NCI-H2107 treated with DMSO at 0.1 percent for 48 hours (cell line): ENCODE measurements at regions not wholly inside any gene's neighbourhood (a gene's known extent, or its start where the extent isn't known, plus 50 kb on each side); places are given as distances from the start of the nearest gene placed in this dataset.

ENCODE experiments used
- DNase-seq: peaks from one replicate; lab custom pipeline; 2025; ENCODE audit not compliant: unreplicated experiment; lab: John Stamatoyannopoulos, UW

DNA sequence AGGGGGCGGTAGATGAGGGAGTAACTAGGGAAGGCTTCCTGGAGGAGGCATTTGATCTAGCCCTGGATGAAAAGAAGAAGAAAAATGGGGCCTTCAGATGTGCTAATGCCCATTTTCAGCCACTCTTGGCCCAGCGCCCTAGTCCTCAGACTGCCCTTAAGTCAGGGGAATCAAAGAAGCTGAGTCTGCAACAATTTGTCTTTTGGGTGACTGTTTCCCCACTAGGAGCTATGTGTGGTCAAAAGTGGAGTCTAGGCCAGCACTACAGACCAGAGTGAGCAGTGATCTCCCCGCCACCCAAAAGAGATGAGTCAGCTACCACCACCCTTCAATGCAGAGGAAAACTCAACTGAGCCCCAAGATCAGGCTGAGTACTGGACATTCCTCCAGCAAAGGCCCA, 542.1 kb downstream of the BNC2 start:
- DNase-seq = no peak

DNA sequence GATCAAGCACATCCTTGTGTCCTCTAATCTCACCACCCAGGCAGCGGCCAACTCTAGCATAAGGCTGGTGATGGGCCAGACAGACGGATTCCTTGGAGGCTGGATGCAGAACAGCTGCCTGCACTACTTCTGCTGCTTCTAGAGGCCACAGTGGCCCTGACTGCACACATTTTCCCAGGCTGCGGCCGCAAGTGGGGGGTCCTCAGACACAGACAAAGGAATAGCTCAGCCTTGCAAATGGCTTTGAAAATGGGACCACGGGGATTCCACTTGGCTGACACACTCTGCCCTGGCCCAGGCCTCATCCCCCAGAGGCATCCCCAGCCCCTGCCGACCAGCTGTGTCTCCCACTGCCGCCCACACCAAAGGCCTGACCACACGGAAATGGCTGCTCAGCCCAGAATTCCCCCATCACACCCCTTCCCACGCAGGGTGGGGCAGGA, 540.8 kb downstream of the BNC2 start:
- DNase-seq = no peak

DNA sequence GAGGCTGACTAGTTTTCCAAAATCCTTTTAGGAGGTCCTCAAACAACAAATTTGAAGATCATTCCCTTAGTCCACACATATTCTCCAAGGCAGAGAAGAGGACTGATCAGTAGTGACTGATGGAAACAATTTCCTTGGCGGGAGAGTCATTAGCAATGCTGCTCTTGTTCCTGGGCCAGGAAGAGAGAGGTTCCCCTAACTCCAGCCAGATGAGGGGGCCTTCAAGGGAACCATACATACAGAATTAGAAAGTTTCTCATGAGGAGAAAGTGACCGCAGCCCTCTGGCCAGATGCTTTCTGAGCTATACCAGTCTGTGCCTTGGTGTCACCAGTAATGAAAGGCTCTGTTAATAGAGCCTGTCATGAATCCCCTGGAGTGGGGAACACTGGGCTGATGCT, 539.4 kb downstream of the BNC2 start:
- no peak for DNase-seq

DNA sequence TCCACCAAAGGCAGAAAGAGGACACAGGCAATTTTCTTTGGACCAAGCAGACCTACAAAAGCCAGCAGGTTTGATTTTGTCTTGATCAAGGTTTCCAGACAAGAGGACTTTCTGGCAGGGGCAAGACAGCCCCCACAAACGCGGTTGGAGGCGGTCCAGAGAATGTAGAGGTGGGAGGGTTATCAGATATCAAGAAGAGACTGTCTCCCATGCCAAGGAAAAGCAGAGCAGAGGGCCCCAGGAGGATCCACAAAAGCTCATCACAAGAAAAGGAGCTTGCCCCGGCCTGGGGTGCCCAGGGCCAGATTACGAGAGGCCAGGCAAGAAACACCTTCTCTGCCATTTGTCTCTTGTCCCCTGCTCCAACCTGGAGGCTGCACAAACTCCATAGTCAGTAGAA, 538.9 kb downstream of the BNC2 start:
- no peak for DNase-seq

DNA sequence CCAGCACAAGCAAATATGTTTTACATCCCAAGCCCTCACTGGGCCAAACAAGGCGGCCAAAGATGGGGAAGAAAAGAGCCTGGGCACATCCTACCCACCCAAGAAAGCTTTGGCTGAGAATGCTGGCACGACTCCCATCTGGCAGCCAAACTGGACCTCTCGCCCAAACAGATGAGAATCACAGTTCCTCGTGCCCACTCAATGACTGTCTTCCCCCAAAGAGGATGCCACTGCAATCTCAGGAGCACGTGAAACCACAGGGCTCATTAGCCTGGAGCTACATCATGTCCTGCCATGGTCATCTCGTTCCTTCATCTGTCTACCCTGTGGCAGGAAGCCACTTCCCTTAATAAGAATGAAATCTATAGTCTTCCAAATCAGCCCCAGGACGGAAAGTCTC, 536.8 kb downstream of the BNC2 start:
- no peak for DNase-seq

DNA sequence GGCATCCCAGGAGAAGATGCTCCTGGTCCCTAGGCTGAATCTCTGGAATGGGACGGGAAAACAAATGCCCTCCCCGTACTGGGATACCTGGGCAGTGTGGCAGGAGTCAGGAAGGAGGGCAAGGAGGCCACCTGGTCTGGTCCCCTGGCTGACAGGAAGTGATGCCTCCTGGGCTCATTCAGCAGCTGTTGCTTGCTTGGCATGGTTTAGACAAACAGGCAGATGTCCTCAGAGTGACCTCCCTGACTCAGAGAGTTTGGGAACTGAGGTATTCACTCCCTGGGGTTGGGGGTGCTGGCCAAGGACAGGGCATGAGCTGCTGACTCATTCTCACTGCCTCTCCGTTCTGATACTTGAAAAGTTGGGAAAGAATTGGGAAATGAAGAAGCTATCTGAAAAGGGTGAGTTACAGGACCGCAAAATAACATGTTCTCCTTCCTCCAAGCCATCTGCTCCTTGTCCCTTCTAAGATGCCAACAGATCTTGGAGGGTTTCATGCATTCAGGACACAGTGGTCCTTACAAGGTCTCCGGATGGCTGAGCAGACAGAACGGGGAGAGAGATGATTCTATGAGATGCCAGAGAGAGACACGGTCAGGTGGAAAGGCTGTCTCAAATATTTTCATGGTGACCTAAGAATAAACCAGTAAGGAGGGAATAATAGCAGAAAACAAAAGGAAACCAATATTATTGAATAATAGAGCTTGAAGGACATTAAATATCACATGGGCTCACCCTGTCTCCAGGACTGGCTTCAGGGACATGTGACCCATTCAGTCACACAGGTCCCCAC, 534.5 kb downstream of the BNC2 start:
- DNase-seq = no peak

DNA sequence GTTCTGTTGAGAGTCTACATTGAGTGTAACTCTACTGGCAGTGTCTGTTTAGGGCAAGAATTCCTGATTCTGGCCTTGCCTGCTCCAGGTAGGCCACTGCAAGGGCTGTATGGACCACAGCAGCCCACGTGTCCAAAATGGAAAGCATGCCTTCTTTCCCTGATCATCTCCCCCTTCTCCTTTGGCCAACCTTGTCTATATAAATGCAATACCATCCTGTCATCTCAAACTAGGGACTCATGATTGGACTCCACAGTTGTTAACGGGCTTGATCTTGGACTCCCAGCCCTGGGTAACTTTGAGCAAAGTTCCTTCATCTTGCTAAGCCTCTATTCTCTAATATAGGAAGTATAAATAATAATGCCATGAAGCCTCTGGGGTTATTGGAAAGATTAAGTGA, 533.6 kb downstream of the BNC2 start:
- no peak for DNase-seq

DNA sequence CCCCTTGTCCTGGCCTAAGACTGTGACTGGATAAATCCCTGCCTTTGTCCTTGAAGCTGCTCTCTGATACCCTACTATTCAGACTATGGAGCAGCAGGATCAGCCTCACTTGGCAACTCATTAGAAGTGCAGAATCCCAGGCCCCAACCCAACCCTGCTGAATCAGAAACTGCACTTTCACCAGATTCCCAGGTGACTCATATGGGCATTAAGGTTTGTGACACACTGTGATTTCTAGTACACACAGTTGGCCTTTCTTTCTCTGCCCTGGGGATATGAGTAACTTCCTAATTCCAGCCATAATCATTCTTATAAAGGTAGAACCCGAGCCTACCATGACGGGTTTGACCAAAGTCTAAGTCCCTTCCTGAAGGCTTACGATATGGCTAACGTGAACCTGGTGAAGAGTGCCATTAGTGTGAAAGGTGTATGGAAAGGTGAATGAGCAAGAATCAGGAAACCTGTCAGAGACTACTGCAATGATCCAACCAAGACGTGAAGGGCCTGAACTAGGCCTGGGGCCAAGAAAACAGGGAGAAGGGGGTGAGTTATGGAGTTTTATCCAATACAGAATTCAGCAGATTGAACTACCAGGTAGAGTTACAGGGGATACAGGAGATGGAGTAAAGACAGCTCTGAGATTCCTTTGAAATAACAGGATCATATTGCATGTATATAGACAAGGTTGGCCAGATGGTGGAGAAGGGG, 533.0 kb downstream of the BNC2 start:
- DNase-seq = no peak

DNA sequence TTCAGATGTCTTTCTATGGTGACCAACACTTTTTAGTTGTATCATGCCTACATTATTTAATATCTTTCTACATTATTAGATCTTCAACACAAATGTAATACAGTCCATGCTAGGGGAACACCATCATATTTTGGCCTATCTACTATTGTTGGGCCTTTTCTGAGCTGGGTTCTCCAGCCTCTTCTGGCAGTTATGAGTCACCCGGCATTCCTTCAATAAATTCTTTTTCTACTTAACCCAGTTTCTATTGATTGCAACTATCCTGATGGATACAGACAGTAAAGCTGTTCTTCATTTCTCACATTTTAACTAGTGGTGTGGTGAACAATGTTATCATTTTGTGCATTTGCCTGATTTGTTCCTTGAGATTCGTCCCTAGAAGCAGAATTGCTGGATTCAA, 529.3 kb downstream of the BNC2 start:
- no peak for DNase-seq

DNA sequence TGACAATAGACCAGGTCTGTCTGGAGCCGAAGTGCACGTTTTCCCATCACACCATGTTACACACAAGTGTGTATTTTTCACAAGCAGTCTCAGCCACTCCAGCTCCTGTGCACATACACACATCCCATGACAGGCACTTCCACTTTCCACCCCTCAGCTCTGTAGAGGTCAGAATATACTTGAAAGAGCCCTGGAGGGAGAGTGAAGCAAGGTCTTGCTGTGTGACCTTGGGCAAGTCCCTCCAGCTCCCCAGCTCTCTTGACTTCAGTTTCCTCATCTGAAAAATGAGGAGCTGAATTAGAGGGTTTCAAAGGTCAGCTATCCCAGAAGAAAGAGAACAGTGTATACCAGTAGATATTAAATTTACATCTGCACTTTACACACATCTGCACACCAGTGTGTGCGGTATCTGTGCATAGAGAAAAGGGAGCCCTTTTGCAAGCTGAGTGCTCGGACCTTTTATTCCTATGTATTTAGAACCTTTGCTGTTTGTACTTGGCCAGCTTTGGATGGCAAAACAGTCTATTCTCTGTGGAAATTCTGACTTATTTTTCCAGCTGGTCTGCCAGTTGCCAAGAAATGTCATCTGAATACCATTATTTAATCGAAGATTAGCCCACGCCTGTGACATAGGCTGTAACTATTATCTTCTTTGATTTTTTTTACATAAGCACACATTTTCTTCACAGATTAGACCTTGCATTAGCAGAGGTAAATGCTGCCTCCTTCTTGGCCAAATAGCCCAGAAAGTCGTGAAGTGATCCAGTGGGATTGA, 528.0 kb downstream of the BNC2 start:
- no peak for DNase-seq

DNA sequence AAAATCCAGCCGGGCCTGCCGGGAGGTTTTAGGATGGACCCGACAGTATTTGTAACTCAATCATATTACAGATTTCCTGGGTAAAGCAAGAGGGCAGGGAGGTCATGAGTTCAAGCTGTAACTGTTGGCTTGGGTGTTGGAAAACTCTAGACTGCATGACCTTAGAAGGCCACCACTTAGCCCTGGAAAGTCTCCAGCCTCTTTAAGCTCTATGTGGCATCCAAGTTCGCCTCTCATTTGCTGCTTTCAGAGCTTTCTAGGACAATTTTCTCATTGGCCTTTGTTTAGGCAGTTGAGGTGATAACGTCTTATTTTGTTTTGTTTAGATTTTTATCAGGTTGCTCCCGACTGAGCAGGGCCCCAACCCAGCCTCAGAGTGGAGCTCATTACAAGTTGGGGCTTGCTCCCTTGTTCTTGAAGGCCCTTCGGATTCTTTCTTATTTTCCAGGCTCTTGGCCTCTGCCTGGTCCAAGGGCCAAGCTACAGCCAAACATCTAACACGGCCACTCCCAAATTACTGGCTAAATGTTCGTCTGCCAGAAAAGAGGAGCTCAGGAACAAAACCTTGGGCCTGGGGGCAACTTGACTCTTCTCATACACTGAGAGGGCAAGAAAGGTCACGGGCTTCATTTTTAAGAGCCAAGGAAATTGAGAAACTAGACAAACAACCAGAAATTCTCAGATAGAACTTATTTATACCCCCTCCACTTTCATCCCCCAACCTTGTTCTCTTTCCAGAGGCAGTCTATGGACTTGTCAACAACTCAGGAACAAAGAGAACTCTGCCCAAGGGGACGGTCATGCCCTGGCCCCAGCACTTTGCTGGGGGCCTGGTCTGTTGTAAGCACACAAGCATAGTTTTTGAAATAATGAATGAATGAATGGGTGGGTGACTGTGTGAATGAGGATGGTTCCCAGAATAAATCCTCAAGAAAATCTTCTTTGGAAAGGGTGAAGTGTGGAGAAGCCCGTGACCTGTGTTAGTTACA, 526.9 kb downstream of the BNC2 start:
- DNase-seq = no peak

DNA sequence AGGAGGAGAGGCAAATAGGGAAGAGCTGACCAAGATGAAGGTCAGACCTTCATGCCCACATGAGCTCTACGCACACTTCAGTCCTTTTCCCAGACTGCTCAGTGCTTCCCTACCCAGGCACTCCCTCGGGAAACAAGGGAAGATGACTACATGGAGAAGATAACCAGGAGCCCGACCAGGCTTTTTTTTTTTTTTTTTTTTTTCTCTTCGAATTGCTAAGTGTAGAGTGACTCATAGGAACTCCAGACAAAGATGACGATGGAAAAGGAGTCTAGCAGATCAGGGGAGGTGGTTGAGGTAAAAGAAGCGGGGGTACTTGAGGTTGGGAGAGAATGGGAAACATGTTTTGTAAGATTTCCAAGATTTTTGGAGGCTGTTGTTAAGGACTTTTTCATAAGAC, 526.1 kb downstream of the BNC2 start:
- no peak for DNase-seq

DNA sequence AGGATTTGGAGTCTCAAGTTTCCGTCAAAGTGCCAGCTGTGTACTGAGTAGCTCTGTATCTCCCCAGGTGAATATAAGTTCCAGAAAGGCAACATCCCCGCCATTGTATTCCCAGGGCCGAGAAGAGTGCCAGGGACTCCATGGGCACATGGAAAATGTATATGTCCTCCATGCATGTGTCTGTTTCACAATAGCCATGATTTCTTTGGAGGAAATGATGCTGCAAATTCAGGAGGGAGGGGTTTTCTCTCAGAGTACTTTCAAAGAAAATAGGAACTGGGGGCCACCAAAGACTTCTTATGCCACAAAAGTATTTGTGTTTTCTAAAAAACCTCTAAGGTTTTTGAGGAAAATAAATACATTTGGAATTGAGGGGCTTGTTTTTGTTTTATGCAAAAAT, 524.6 kb downstream of the BNC2 start:
- no peak for DNase-seq

DNA sequence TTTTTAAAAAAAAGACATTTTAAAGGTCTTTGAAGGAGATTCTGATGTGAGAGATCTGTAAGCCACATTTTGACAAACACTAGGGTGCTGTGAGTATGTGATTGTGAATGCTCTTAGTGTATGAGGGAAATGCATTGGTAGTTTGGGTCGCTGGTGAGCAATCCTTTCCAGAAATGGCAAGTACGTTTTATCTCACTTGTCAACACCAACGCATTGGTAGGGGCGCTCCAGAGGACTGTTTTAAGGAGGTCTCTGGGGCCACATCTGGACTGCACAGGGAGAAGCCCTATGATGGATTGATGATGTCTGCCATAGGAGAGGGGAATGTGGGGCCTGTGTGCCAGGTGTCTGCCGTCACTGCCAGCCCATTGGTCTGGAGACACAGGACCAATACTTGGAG, 522.6 kb downstream of the BNC2 start:
- DNase-seq = no peak

DNA sequence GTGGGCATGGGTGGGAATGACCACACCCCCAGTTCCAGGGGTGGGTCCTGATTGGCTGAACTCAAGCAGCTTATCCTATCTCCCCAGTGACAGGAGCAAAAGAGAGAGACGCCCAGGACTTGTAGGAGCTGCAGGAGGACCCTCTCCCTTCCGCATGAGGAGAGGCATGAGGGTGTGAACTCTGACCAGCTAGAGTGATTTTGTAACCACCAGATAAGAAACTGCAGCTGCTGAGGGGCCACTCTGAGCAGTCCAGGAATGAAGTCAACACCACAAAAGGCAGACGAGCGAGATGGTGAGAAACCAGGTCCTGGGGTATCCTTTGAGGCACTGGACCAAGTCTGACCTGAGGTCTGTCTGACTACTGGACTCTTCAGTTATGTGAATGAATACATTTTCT, 521.9 kb downstream of the BNC2 start:
- DNase-seq = no peak

DNA sequence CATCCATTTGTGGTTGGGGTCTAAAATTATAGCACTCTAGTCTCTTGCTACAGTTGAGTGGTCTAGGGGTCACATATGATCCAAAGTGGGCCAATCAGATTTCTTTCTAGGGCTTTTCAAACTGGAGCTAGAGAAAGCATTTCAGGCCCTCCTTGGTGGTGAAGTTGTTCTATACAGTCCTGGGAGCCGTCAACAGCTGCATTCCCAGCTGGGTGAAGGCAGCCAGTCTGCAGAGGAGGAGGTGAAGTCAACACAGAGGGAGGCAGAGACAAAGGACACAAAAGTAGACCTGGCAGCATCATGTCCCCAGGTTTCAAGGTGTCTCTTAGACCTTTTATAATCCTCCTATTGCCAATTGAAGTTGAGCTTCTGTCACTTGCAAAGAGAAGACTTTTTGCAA, 518.2 kb downstream of the BNC2 start:
- DNase-seq = no peak

DNA sequence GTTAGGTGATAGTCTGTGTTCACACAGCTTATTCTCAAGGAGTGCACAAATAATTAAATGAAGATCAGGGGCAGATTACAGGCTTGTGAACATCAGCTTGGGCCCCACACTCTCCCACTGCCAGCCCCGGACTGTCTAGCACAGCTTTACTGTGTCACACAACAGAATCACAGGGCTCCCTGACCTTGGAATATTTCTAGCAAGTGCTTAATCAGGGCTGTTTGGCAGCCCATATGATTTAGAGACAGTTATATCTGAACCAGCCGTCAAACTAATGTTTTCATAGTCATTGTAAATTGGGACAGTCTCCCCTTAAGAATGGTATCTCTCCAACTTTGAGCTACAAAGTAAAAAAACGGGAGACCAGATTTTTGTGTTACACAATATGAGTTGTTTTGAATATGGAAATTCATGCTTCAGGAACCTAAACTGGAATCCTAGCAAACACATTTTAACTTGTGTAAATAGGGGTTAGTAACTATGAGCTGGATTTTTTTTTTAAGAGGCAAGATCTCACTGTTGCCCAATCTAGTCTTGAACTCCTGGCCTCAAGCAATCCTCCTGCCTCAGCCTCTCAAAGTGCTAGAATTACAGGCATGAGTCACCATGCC, 517.6 kb downstream of the BNC2 start:
- DNase-seq = no peak

DNA sequence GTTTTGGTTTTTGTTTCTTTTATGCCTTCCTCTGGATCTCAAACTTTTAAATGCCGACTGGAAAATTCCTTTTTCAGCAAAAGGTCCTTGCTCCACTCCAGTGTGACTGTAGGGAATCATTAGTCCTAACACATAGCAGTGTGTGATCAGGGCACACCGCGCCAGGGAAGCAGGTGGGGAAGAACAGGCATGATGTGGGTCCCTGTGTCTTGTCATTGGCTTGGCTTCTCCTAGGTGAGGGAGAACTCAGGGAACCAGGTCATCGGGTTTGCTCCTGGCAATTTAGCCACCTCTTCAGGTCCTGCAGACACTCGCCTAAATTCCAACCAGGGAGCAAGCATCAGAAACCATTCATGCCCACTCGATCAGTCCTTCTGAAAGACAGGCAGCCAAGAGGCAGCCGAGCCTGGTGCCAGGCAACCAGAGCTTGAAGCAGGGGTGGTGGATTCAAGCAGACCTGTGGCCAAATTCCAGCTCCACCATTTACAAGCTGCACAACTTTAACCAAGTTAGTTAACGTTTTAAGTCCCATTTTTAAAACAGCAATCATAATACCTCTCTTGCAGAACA, 514.2 kb downstream of the BNC2 start:
- no peak for DNase-seq

DNA sequence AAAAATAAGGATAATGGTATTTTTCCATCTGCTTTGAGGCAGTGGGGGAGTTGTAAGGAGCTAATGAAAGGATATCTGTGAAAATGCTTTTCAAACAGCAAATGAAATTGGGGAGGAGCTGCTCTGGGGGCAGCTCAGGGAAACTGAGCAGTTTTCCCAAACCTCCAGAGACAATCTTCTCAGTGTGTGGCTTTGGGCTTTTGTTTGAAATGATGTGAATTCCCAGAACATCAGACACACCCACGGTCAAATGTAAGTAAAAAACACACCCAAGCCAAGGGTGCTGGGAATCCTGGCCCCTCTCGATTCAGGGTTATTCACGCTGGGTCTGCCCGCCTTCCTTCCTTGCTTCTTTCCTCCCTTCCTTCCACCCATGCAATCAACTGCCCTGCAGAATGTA, 512.6 kb downstream of the BNC2 start:
- DNase-seq = no peak

DNA sequence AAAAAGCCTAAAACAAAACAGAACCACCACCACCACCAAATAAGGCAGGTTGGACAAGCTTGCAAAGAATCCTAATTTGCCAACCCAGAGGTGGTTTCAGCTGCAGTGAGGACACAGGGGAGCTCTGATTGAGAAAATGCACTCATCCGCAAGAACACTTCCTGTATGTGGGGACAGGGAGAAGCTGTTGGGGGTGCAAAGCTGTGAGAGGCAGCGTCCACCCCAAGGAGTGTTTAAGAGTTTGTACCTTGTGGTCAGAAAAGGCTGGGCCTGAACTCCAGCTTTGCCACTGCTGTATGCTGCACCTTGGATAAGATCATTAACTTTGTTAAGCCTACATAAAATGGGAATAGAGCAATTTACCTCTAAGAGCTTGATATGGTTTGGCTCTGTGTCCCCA, 511.7 kb downstream of the BNC2 start:
- no peak for DNase-seq
